Embryonic facial prominence (tissue), 1 donor: ENCODE measurements at regions not wholly inside any gene's neighbourhood (a gene's known extent, or its start where the extent isn't known, plus 50 kb on each side); places are given as distances from the start of the nearest gene placed in this dataset.

Experiments used
- DNase-seq: peaks from one replicate; pipeline ENCODE4 v3.0.0-alpha.2; 2016; ENCODE audit errors: extremely low spot score

DNA sequence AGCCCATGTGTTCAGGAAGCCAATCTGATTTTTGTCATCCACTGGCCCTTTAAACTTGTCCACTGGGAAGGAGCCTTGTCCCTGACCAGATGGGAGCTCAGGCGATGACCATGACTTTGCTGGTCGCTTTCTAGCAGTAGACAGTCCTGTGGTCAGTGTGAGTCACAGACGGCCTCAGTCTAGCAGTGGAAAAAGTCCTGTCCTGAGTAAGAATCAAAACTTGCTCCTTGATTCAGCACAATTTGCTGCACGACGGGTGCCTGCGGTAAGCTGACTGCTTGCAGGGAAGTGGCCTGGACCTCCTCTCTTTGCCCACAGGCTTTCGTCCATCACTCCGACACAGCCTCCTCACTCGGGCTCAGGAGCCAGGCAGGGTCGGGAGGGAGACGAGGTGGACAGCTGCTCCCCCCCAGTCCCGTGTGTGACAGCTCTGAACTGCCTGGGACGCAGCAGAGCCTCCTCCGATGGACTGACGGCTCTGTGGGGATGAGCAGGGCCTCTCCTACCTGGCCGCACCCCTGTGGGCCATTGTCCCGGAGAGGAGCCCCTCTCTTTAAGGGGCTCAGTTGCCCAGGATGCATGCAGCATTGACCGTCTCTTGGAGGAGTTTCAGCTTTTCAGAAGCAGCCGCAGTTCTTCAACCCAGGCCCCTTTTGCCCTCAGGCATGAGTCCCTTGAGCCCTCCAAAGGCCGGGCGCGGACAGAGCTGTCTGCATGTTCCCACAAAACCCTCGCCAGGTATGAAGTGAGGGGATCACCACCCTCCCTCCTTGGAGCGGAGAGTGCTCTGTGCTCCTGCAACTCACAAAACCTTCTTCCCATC, 209.2 kb downstream of the ANKRD60 start:
- DNase-seq = no peak

DNA sequence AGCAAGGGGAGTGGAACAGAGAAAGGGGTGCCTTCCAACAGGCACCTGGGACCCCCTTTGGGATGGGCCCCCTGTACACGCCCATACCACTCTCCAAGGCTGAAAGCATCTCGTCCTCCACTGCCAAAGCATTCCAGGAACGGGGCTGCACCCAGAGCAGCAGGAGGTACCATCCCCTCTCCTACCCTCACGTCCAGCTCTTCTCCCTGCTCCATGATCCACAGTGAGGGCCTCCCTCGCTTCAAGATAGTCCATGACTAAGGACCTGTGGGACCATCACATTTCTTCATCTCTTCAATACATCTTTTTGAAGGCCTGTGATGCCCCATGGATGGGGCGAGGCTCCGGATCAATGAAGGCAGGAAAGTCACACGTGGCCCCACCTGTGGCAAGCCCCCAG, 209.9 kb downstream of the ANKRD60 start:
- no peak for DNase-seq

DNA sequence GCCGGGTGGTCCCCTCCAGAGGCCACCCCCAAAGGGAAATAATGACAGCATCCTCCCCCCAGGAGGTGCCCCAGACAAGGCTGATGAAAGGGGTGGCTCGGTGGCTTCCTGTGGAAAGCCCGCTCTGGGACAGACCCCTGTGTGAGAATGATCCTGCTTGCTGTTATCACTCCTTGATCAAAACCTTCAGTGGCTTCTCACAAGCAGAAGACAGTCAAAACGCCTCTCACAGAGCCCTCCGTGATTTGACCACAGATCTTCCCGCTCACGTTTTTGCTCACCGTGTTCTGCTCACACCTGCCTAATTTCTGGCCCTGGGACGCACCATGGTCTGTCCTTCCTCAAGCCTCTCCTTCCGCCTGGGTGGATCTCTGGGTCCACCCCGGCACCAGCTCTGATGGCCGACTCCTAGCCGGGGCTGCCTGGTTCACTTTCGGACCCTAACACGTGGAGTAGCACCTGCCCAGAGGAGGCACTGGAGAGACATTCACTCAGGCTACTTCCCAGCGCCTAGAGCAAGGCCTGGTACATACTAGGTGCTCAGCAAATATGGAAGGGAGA, 210.4 kb downstream of the ANKRD60 start:
- DNase-seq = no peak

DNA sequence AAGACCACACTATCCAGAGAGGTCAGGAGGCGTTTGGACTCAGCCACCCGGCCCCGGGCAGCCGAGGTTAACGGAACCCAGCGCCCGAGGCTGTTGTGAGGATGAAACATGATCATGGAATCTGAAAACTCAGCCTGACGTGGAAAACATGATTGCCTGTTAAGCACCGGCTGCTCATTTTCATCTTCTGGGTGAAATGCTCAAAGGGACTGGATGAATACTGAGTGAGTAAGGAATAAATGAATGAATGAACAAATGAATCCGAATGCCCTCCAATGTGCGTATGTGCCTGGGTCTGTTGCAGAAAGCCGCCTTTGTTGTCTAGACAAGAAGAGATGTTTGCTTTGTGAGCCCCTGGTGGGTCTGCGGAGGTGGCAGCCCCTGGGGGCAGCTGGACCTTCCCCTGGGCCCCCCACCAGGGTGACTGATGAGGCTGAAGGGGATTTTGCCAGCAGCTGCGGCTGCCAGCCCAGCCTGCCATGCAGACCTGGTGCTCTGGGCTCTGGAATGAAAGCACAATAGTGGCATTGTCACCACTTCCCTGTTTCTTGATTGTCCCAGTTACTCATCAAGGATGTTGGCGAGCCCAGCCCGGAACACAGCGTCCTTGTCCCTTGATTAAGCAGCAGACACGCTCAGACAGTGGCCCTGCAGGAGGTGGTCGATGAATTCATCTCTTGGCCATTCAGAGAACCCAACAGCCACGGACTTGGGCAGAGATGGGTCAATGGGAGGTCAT, 211.1 kb downstream of the ANKRD60 start:
- no peak for DNase-seq

DNA sequence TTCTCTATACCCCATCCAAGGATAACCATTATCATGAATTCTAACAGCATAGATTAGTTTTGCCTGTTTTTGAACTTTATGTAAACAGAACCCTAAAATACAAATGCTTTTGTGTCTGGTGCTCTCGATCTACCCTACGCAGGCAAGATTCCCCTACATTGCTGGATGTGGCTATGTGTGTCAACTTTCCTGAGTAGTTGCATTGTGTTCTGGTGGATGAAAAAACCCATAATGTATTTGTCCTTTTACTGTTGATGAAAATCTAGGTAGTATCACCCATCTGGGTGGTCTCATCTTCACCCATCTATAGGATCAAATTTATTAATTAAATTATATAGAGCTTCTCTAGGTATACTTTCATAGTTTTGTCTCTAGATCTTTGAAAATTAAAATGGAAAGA, 211.7 kb downstream of the ANKRD60 start:
- DNase-seq = no peak

DNA sequence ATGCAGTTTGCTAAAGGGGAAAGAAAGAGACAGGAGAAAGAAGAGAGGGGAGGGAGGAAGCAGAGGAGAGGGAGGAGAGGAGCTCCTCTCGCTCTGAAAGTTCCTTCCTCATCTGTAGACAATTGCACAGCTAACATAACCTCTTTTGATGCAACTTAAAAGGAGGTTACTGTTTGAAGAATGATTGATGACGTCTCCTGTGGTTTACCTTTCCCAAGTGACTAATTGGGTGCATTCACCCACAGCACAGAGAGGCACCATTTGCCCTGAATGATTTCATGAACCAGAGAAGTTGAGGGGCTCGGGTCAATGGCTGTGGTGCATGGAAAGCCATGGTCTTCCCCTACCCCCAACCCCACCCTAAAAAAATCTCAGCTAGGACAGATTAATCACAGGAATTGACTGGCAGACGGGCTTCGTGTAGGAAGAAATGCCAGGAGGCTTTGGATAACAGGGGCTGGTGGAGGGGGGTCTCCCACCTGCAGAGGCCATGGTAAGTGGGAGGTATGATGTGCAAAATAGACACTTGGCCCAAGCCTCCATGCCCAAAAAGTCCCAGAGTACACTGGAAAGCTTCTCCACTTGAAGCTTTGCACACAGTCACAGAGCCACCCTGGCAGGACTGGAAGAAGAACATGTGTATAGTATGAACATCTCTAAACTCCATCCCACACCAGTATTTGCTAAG, 213.7 kb downstream of the ANKRD60 start:
- no peak for DNase-seq

DNA sequence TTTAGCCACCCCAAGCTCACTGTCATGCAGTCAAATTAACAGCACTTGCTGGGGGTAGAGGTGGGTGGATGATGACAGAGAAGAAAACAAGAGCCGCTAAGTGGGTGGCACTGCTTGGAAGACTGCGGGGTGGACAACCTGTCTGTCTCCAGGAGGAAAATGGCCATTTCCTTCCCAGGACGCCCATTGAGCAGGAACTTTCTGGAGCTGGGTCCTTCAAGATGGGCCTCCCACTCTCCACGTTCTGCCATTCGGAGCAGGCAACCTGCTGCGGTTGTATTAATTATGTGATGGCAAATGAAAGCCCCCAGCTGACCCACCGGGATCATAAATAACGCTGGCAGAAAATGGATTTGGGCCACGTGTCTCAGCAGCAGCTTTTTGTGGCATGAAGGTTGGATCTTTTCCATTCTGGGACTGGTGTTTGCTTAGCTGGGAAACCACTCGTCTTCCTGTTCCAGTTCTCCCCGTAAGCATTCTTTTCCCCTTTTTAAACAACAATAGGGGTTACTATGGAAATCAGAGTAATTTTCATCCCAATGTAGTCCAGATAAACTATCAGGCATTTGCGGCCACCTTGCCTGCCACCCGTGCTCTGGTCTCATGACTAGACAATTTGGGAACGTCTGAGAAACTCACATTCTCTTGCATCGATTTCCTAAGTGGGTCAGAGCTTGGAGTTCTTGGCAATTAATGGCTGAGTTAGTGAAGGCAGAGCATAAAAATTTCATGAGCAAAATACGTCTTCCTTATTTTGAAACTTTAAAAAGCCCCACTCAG, 215.5 kb downstream of the ANKRD60 start:
- DNase-seq = no peak

DNA sequence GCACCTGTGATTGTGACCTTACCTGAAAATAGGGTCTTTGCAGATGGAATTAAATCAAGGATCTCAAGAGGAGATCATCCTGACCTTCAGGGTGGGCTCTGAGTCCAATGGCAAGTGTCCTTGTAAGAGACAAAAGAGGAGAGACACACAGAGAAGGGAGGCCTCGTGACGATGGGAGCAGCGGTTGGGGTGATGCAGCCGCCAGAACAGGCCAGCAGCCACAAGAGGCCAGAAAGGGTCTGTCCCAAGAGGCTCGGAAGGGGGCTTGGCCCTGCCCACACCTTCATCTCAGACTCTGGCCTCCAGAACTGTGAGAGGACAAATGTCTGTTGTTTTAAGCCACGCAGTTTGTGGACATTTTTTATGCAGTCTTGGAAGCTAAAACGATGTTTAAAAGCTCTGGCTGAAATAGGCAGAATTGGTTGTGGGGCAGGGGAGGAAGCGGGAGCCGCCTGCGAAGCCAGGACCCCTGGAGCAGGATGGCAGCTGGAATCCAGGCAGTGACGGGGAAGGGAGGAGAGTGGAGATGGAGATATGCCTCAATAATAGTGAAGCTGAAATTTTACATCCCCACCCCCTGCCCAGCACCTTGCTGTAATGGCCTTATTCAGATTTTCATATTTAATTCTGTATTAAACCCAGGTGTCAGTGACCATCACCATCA, 216.4 kb downstream of the ANKRD60 start:
- no peak for DNase-seq

DNA sequence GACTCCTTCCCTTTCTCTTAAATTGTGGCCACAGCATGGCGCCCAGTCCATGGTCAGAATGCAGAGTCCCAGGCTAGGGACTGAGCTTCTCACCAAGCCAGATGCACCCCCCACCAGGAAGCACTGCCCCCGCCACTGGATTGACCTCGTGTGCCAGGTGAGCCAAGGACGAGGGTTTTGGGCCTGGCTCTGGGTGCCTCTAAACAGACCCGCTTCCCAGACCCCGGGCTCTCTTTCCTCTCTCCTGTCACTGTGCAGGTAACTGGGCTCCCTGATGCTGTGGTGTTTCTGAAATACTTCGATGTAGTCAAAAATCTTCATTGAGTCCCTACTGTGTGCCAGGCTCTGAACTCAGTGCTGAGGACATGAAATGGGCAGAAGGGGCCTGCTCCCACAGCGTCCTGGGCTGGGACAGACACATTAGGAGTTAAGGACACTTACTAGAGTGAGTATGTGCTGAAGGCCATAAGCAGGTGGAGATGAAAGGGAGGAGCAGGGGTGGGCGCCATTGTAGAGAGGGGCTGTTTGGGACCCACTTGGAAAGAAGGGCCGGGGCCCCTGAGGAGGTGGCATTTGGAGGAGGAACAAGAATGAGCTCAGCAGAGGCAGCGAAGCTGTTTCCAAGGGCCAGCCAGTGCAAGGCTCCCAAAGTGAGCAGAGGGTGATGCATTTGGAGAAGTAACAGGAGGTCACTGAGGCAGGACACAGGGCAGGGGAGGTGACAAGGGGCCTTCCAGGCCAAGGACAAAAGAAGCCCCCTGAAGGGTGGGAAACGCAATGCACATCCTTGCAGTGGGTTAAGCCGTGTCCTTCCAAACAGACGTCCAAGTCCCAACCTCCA, 217.1 kb downstream of the ANKRD60 start:
- DNase-seq = no peak

DNA sequence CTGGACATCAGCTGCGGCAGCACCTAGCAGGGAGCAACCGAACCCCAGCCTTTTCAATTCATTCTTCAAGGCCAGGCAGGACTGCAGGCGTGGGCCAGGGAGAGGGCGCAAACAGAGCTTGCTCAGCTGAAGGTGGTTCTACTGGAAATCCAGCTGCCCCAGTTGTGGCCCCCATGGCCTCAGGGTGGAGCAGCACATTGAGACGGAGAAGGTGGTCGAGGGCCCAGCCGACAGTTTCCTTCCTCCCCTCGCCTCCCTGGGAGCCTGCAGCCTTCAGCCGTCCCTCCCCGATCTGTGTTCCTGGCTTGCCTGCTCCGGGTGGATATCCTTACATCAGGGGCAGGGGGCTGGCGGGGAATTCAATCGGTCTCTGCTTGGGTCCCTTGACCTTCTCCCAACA, 217.8 kb downstream of the ANKRD60 start:
- DNase-seq = no peak

DNA sequence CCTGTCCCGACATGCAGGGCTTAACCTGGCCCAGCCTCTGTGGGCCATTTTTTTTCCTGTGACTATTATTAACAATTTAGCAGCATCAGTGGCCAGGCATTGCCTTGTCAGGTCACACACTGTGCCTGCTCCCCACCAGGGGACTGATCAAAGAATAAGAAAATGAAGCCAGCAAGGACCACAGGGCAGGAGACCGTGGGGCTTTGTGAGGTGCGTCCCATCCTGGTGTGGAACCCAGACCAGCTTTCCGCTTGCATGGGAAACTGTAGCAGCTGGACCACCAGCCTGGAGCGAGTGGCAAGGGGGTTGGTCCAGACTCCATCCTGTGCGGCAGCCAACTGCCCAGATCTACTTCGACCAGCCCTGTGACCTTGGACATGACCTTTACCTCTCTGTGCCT, 218.3 kb downstream of the ANKRD60 start:
- no peak for DNase-seq

DNA sequence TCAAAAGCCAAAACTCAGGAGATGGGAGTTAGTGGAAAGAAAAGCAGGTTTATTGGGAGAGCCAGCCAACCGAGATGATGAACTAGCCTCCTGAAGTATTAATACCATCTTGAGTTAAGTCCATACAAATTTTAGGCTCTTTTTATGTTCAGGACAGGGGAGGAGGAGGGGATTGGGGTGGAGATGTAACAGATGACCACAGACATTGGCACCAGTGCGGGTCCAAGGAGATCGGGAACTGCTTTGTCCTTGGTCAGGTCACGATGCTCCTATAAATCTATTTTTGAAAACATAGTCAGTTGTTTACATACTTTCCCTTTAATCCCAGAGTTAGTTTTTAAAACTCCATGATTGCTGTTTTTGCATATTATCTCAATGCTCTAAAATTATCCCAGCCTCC, 219.6 kb downstream of the ANKRD60 start:
- no peak for DNase-seq

DNA sequence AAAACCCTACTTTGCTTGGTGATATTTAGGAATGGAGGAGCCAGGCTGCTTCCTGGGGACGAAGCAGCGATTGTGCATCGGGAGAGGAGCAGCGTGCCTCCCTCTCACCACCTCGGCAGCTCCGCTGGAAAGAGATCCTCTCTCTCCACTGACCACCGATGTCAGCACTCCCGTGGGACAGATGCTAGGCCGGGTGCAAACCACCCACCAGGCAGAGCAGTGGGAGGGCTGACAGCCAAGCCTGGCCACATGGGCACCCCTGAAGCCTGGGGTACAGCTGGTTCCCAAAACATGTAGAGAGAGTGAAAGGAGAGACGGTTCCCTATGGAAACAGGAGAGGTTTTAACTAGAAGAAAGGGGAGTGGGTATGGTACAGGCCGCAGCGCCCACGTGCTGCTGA, 220.0 kb downstream of the ANKRD60 start:
- no peak for DNase-seq

DNA sequence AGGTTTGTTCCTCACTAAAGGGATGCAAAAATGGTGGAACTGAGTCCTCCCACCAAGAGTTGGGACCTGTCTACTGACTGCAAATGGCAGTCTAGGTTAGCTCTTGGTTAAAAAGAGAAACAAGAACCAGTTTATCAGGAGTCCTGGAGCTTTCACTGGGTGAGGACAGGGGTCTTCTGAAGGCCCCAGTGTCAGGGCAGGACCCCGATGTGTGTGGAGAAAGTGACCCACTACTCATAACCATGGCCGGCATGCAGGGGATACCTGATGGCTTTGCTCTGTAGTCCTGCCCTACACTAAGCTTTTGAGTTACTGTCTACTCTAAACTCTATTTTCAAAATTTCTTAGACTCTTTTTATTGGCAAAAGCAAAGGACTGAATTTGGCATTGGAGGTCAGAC, 220.5 kb downstream of the ANKRD60 start:
- DNase-seq = no peak

DNA sequence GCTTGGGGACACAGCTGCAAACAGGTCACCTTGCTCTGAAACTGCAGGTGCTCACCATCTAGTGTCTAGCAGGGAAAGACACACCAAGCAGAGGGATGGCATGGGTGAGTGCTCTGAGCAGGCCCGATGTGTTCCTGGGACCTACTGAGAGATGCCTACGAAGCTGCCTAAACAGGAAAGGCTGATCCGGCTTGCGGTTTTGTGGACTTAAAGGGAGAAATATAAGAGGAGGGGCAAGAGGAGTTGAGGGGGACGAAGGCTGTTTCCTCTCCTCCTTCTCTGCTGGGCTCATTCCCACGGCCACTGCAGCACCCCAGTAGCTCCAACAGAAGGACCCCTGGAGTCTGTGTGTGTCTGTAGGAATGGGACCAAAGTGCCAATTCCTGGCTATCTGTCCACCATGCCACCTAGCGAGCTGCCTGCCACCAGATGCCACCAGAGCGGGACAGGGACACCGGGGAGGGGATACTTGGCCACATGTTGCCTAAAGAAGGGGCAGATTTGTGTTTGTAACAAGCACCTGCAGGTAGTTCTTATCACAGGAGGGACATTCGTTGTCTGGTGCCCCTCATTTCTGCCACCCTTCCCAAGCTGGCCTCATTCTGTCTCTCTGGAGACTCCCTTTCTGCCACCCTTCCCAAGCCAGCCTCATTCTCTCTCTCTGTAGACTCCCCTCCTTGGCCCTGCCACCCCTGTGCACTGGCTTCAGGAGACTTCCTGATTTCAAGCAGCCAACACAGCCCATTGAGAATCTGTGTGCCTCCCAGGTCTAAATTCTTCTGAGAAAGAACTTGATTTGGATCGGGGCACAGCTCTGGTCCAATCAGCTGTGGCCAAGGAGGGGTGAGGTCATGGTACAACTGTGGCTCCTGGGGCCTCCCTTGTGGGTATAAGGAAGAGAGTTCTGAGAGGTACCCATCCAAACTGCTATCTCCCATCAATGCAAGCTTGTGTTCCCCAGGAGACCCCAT, 221.8 kb downstream of the ANKRD60 start:
- no peak for DNase-seq

DNA sequence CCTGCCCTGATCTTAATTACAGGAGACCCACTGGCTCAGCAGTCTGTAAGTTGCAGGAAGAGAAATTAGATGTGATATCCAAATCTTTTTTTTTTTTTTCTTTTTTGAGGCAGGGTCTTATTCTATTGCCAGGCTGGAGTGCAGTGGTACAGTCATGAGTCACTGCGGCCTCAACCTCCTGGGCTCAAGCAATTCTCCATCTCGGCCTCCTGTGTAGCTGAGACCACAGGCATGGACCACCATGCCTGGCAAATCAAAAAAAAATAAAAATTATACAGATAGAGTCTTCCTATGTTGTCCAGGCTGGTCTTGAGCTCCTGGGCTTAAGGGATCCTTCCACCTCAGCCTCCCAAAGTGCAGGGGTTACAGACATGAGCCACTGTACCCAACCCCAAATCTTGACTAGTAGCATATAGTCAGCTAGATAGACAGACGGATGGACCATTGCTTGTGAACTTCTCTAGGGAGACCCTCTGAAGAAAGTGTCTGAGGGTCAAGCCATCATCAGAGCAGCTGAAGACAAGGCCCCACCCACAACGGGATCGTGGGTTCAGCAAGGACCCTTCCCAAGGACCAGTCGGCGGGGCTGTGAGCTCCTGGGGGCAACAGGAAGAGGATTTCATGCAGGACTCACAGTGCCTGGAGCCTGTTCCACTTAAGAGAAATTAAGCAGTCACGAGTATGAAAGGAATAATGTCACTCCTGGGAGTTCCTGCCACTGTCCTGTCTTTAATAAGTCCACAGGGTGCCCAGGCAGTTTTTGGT, 222.7 kb downstream of the ANKRD60 start:
- no peak for DNase-seq

DNA sequence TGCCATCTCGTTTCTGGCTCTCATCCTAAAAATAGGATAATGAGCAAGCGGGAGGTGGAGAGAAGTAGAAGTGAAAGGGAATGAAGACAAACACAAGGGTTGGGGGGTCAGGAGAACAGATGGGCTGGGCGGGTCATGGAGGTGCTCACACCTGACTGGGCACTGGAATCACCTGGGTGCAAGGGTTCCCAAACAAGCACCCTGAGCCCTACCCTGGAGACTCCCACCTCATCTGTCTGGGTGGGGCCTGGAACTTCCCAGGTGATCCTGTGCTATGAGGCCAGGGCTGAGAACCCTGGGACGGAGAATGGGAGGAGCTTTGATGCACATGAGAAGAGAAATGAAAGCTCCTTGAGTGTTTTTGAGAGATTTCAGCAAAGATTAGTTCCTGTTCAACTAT, 223.6 kb downstream of the ANKRD60 start:
- DNase-seq = no peak

DNA sequence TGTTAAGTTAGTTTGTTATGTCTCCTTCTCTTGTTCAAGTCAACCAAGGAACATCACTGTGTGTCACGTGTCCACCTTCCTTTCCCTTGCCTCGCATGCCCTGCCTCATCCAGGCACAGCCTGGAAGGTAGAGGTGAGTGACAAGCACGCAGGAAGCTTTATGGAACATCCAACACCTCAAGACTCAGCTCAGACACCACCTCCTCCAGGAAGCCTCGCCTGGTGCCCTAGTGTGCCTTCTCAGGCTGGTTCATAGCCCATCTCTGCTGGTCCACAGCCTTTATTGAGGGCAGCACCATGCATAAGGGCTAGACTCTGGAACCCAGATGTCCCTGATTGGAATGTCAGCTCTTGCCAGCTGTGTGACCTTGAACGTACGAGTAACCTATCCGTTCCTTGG, 224.3 kb downstream of the ANKRD60 start:
- DNase-seq = no peak
